KMS-11 (cell line): ENCODE measurements at regions not wholly inside any gene's neighbourhood (a gene's known extent, or its start where the extent isn't known, plus 50 kb on each side); places are given as distances from the start of the nearest gene placed in this dataset.

Experiments used
- H2AFZ ChIP-seq: fragments of 200-600 bp; sonication (generic); 2 replicates; pipeline ENCODE4 v1.6.1; 2016; ENCODE audit warnings: antibody characterized with exemption, mixed run types, low read depth
- H3K27ac ChIP-seq: fragments of 200-600 bp; sonication (generic); 2 replicates; pipeline ENCODE4 v1.6.1; 2016; ENCODE audit warnings: mild to moderate bottlenecking, mixed run types
- H3K27me3 ChIP-seq: fragments of 200-600 bp; sonication (generic); 2 replicates; pipeline ENCODE4 v1.6.1; 2017; ENCODE audit warnings: mild to moderate bottlenecking, low read depth, mixed run types, moderate library complexity; ENCODE audit not compliant: insufficient read depth
- H3K36me3 ChIP-seq: fragments of 200-600 bp; sonication (generic); 2 replicates; pipeline ENCODE4 v1.6.1; 2017; ENCODE audit warnings: mild to moderate bottlenecking, mixed run types; ENCODE audit not compliant: insufficient read depth
- H3K4me1 ChIP-seq: fragments of 200-600 bp; sonication (generic); 2 replicates; pipeline ENCODE4 v1.6.1; 2016; ENCODE audit warnings: mild to moderate bottlenecking, low read depth, mixed run types; ENCODE audit not compliant: poor library complexity, severe bottlenecking
- H3K4me2 ChIP-seq: fragments of 200-600 bp; sonication (generic); 2 replicates; pipeline ENCODE4 v1.7.0; 2016; ENCODE audit warnings: mild to moderate bottlenecking, mixed run types
- H3K4me3 ChIP-seq: fragments of 200-600 bp; sonication (generic); IDR thresholded peaks from 2 replicates; pipeline ENCODE4 v1.6.1; 2017; ENCODE audit warnings: low read depth, low read length, mixed read lengths; ENCODE audit not compliant: insufficient read depth
- H3K79me2 ChIP-seq: fragments of 200-600 bp; sonication (generic); 2 replicates; pipeline ENCODE4 v1.6.1; 2016; ENCODE audit warnings: low read depth, mixed run types; ENCODE audit not compliant: insufficient read depth
- H3K9ac ChIP-seq: fragments of 200-600 bp; sonication (generic); 2 replicates; pipeline ENCODE4 v1.6.1; 2016; ENCODE audit warnings: mild to moderate bottlenecking, mixed run types
- H4K20me1 ChIP-seq: fragments of 200-600 bp; sonication (generic); 2 replicates; pipeline ENCODE4 v1.6.1; 2016; ENCODE audit warnings: mild to moderate bottlenecking, mixed run types; ENCODE audit not compliant: insufficient read depth
- TF ChIP-seq, protein P1 (sequence below): fragments of 200-600 bp; sonication (generic); conservative IDR thresholded peaks from 2 replicates; pipeline ENCODE4 v1.6.1; 2017; ENCODE audit warnings: low read depth, mild to moderate bottlenecking, antibody characterized with exemption, low read length, moderate library complexity, mixed read lengths

DNA sequence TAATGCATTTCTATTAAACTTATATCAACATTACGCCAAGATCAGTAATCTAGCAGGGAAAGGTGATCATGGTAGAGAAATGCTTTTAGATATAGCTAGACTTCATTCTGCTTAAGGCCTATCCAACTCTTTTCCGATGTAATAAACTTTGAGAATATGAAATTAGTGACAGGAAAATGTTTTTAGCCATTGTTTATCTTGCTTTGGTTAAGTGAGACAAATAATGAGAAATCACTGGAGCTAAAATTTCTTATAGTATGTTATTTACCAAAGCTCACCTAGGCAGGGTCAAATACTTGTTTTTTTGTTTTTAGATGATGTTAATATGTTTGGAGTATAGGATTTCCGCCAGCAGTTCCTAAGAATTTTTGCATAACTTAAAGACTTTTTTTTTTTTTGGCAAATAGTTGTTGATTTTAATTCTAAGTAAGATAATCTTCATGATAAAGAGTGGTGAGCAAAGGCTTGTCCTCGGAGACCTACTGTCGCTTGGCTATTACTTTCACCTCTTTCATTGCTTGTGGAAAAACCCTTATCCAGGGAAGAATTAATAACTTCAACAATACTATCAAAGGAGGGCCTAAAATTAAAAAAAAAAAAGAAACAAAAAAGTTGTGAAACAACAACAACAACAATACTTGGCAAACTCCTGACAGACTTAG lies 98.3 kb downstream of the SOX4 start:
- Histone ChIP-seq H3K9ac (no peak overlapping the region), H3K27ac (no peak overlapping the region), H3K4me2 (no peak overlapping the region), H3K27me3 (no peaks in the 10 kb centered on the region), H3K4me3 (no peak overlapping the region), H3K79me2 (no peaks in the 10 kb centered on the region), H3K4me1 (no peaks in the 10 kb centered on the region), H4K20me1 (no peaks in the 10 kb centered on the region), H2AFZ (no peak overlapping the region), H3K36me3 (no peaks in the 10 kb centered on the region)
- TF ChIP-seq, protein P1, sequence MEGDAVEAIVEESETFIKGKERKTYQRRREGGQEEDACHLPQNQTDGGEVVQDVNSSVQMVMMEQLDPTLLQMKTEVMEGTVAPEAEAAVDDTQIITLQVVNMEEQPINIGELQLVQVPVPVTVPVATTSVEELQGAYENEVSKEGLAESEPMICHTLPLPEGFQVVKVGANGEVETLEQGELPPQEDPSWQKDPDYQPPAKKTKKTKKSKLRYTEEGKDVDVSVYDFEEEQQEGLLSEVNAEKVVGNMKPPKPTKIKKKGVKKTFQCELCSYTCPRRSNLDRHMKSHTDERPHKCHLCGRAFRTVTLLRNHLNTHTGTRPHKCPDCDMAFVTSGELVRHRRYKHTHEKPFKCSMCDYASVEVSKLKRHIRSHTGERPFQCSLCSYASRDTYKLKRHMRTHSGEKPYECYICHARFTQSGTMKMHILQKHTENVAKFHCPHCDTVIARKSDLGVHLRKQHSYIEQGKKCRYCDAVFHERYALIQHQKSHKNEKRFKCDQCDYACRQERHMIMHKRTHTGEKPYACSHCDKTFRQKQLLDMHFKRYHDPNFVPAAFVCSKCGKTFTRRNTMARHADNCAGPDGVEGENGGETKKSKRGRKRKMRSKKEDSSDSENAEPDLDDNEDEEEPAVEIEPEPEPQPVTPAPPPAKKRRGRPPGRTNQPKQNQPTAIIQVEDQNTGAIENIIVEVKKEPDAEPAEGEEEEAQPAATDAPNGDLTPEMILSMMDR, result no peak

DNA sequence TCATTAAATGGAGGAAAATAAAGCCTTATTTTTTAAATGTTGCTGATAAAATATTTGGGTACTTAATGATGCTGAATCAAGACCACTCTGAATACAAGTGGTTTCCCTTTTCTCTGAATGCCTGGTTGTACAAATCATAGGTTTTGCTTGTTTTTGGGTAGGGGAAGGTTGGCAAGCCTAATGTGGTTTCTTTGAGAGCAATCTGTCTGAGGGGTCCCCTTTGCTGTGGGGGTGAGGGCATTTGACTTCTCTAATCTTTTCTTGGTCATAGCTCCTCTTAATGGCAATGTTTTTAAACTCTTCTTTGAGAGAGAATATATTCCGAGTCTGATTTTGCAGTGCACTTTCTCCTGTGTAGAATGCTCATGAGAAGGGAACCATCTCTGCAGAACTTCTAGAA lies 99.2 kb downstream of the SOX4 start:
- H3K4me2 ChIP-seq, result no peak overlapping the region
- H2AFZ ChIP-seq, result no peak overlapping the region
- TF ChIP-seq, protein P1, result no peak
- H3K79me2 ChIP-seq, result no peaks in the 10 kb centered on the region
- H3K4me1 ChIP-seq, result no peaks in the 10 kb centered on the region
- no peaks in the 10 kb centered on the region for H3K27me3 ChIP-seq
- no peak overlapping the region for H3K4me3 ChIP-seq
- H3K9ac ChIP-seq, result no peak overlapping the region
- no peaks in the 10 kb centered on the region for H4K20me1 ChIP-seq
- no peak overlapping the region for H3K27ac ChIP-seq
- no peaks in the 10 kb centered on the region for H3K36me3 ChIP-seq

DNA sequence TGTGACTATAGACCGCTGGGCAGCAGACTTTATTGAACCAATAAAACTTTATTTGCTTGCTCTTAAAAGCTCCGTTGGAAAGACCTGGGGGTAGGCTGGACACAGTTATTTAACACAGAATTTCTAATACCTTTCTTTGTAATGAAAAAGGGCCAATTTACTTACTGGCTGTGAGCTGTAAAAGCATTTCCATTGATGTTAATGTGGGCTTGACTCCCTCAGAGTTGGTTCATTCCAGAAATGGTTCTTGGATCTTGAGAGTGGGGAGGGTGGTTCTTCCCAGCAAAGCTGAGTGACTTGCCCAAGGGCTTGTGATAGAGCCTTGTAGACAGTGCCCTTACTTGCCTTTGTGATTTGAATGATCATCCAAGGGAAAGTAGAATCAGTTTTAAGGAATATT lies 100.6 kb downstream of the SOX4 start:
- Histone ChIP-seq H3K9ac (no peak overlapping the region), H3K27ac (no peak overlapping the region), H4K20me1 (no peaks in the 10 kb centered on the region), H3K4me2 (no peak overlapping the region), H3K4me1 (no peaks in the 10 kb centered on the region), H3K27me3 (no peaks in the 10 kb centered on the region), H2AFZ (no peak overlapping the region), H3K79me2 (no peaks in the 10 kb centered on the region), H3K4me3 (no peak overlapping the region), H3K36me3 (no peaks in the 10 kb centered on the region)
- TF ChIP-seq, protein P1, result no peak

DNA sequence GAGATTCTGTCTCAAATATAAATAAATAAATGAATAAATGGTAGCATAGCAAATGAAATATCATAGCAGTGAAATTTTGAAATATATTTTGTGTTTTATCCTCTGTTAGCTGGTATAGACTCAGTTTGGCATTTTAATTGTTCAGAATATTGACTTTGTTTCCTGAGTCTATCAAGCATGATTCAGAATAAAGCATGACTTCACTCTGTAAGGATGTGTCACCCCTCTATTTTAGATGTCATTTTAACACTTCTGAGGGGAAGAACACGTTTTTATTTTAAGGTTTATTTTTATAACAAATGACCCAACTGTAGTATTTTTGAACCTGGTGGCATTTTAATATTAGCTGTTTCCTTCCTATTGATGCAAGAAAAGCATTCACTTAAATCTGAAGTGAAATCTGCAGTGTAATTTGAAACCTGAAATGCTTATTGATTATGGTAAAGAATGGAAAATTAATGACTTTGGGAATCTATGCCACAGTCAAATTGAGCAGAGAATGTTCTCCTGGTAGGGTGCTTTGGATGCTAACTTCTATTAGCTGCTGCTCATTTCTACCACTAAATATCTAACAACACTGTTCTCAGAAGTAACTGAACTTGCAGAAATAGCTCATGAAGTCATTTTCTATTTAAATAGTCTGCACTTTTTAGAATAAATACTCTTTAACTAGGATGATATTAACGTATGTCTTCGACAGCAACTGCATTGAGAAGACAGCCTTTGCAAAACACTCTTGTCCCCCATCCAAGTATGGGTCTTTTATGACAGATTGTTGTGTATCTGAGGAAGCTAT lies 114.2 kb downstream of the SOX4 start:
- Histone ChIP-seq H3K27ac (no peak overlapping the region), H3K79me2 (no peaks in the 10 kb centered on the region), H3K9ac (no peak overlapping the region), H3K36me3 (no peaks in the 10 kb centered on the region), H3K4me3 (no peak overlapping the region), H3K4me1 (no peaks in the 10 kb centered on the region), H2AFZ (no peak overlapping the region), H3K27me3 (no peaks in the 10 kb centered on the region), H3K4me2 (no peak overlapping the region), H4K20me1 (no peaks in the 10 kb centered on the region)
- TF ChIP-seq, protein P1, result no peak
